HEK293T (cell line): ENCODE measurements at regions not wholly inside any gene's neighbourhood (a gene's known extent, or its start where the extent isn't known, plus 50 kb on each side); places are given as distances from the start of the nearest gene placed in this dataset.

Source experiments
- ARNT ChIP-seq: fragments of 450-650 bp; IDR thresholded peaks from 2 replicates; pipeline ENCODE4 v1.6.1; 2017; ENCODE audit warnings: mild to moderate bottlenecking
- BHLHE40 ChIP-seq: fragments of 450-650 bp; IDR thresholded peaks from 2 replicates; pipeline ENCODE4 v1.6.1; 2016; ENCODE audit warnings: mild to moderate bottlenecking, moderate library complexity, borderline replicate concordance
- ELF4 ChIP-seq: fragments of 450-650 bp; IDR thresholded peaks from 2 replicates; pipeline ENCODE4 v1.6.1; 2017; ENCODE audit warnings: antibody characterized with exemption
- FOXA1 ChIP-seq: fragments of 450-650 bp; IDR thresholded peaks from 2 replicates; pipeline ENCODE4 v1.6.1; 2016; ENCODE audit warnings: mild to moderate bottlenecking
- FOXK2 ChIP-seq: fragments of 450-650 bp; IDR thresholded peaks from 2 replicates; pipeline ENCODE4 v1.6.1; 2016; ENCODE audit warnings: mild to moderate bottlenecking
- FOXM1 ChIP-seq: fragments of 450-650 bp; IDR thresholded peaks from 2 replicates; pipeline ENCODE4 v1.6.1; 2017; ENCODE audit warnings: mild to moderate bottlenecking, borderline replicate concordance
- HDGF ChIP-seq: fragments of 450-650 bp; IDR thresholded peaks from 2 replicates; pipeline ENCODE4 v1.6.1; 2017; ENCODE audit warnings: antibody characterized with exemption, borderline replicate concordance
- NFRKB ChIP-seq: fragments of 450-650 bp; IDR thresholded peaks from 2 replicates; pipeline ENCODE4 v1.6.1; 2016; ENCODE audit warnings: mild to moderate bottlenecking, moderate library complexity
- PKNOX1 ChIP-seq: fragments of 450-650 bp; IDR thresholded peaks from 2 replicates; pipeline ENCODE4 v1.6.1; 2016
- SP1 ChIP-seq: fragments of 450-650 bp; IDR thresholded peaks from 2 replicates; pipeline ENCODE4 v1.6.1; 2017
- SUZ12 ChIP-seq: fragments of 450-650 bp; IDR thresholded peaks from 2 replicates; pipeline ENCODE4 v1.6.1; 2016; ENCODE audit warnings: mild to moderate bottlenecking
- TARDBP ChIP-seq: fragments of 450-650 bp; IDR thresholded peaks from 2 replicates; pipeline ENCODE4 v1.6.1; 2016
- ZNF384 ChIP-seq: fragments of 450-650 bp; IDR thresholded peaks from 2 replicates; pipeline ENCODE4 v1.6.1; 2016

GRCh38 chr3:74127256-74127655 is 487.2 kb downstream of the CNTN3 start:
- TF ChIP-seq SP1 (no peak), FOXA1 (no peak), SUZ12 (no peak), NFRKB (no peak), HDGF (no peak), FOXM1 (no peak), ARNT (no peak), BHLHE40 (no peak), TARDBP (no peak), FOXK2 (no peak), ELF4 (no peak), ZNF384 (no peak), PKNOX1 (no peak)
